HCT116 (cell line): ENCODE measurements at regions not wholly inside any gene's neighbourhood (a gene's known extent, or its start where the extent isn't known, plus 50 kb on each side); places are given as distances from the start of the nearest gene placed in this dataset.
"Not testable (repeated sequence)": the region's sequence is repeated elsewhere in the genome, so short reads cannot be mapped to it uniquely, and the experiment has no call there.

Experiments used
- ATAC-seq: fragments of 200-7000 bp; cut with Tn5 transposase; 2 replicates; pipeline ENCODE4 v1.9.1; 2020; ENCODE audit warnings: mild to moderate bottlenecking, moderate library complexity
- BruUV-seq: library from RNA; stranded (reverse); fragments of 400-500 nt; replicated peaks from 2 replicates; lab custom pipeline; 2021; lab: Mats Ljungman, UMichigan
- CTCF ChIA-PET: fragments of 300-600 bp; sonication (Branson Sonifier 250); formaldehyde crosslinking; loops from one replicate; lab custom pipeline; 2021; ENCODE audit warnings: antibody characterized with exemption; lab: Charles Lee
- POLR2A ChIA-PET: fragments of 300-600, 350-600 bp; sonication (Branson Sonifier 250); formaldehyde crosslinking; loops from one replicate; lab custom pipeline; 2021; ENCODE audit warnings: antibody characterized with exemption; lab: Charles Lee
- RAD21 ChIA-PET, 2 experiments: fragments of 300-600 bp; sonication (Branson Sonifier 250); formaldehyde crosslinking; loops; one replicate each; lab custom pipeline; 2023; ENCODE audit warnings: low total read pairs in 2 of 2; ENCODE audit not compliant: uncharacterized antibody in 2 of 2, unreplicated experiment in 2 of 2, low non-redundant PET in 1 of 2; lab: Charles Lee
- DNase-seq: peaks from one replicate; pipeline ENCODE4 v3.0.0-alpha.2; 2010; ENCODE audit warnings: low read depth, low spot score
- H2AFZ ChIP-seq: fragments of 200-600 bp; shearing (Covaris generic), sonication (generic); 2 replicates; pipeline ENCODE4 v1.6.1; 2017; ENCODE audit warnings: low read depth, mixed run types, mixed read lengths, antibody characterized with exemption, low read length; ENCODE audit not compliant: poor library complexity, severe bottlenecking
- H3K27ac ChIP-seq: 2 replicates; pipeline ENCODE4 v1.5.1; 2012; ENCODE audit warnings: low read depth, low read length
- H3K27me3 ChIP-seq: fragments of 200-600 bp; sonication (generic); 2 replicates; pipeline ENCODE4 v1.6.1; 2016; ENCODE audit warnings: mixed run types, low read length, mixed read lengths; ENCODE audit not compliant: insufficient read depth
- H3K36me3 ChIP-seq, 2 experiments: fragments of 200-500 bp in 1 of 2; fragments of 200-600 bp in 1 of 2; sonication (Bioruptor generic) in 1 of 2; sonication (generic) in 1 of 2; 2 replicates each; pipeline versions ENCODE4 v1.5.1 to v1.6.1; 2014 to 2016; ENCODE audit warnings: low read length in 2 of 2, inconsistent platforms in 1 of 2, mixed read lengths in 1 of 2, mixed run types in 1 of 2; ENCODE audit not compliant: insufficient read depth in 2 of 2, control insufficient read depth in 1 of 2
- H3K4me1 ChIP-seq, 2 experiments: fragments of 200-600 bp in 1 of 2; sonication (generic) in 1 of 2; 2 replicates each; pipeline versions ENCODE4 v1.5.1 to v1.6.1; 2012 to 2017; ENCODE audit warnings: low read length in 2 of 2, inconsistent platforms in 1 of 2, mild to moderate bottlenecking in 1 of 2, mixed read lengths in 1 of 2, mixed run types in 1 of 2, moderate library complexity in 1 of 2; ENCODE audit not compliant: insufficient read depth in 2 of 2, control insufficient read depth in 1 of 2
- H3K4me2 ChIP-seq: fragments of 200-600 bp; sonication (generic); 2 replicates; pipeline ENCODE4 v1.6.1; 2017; ENCODE audit warnings: mixed run types, low read length, mixed read lengths
- H3K4me3 ChIP-seq, 2 experiments: fragments of 200-600 bp in 1 of 2; sonication (generic) in 1 of 2; replicated peaks in 1 of 2; 2 replicates each; pipeline ENCODE4 v1.5.1; 2011 to 2016; ENCODE audit warnings: low read length in 2 of 2, control low read depth in 1 of 2, low read depth in 1 of 2, mild to moderate bottlenecking in 1 of 2, mixed read lengths in 1 of 2, mixed run types in 1 of 2
- H3K79me2 ChIP-seq: fragments of 200-600 bp; sonication (generic); 2 replicates; pipeline ENCODE4 v1.6.1; 2017; ENCODE audit warnings: mild to moderate bottlenecking, mixed run types, low read length, moderate library complexity, mixed read lengths; ENCODE audit not compliant: insufficient read depth
- H3K9ac ChIP-seq: fragments of 200-600 bp; sonication (generic); 2 replicates; pipeline ENCODE4 v1.6.1; 2016; ENCODE audit warnings: low read length, mixed read lengths
- H3K9me2 ChIP-seq: fragments of 200-600 bp; sonication (generic), shearing (Covaris generic); 2 replicates; pipeline ENCODE4 v1.6.1; 2017; ENCODE audit warnings: mixed run types, mild to moderate bottlenecking, moderate library complexity; ENCODE audit not compliant: insufficient read depth
- H3K9me3 ChIP-seq, 2 experiments: fragments of 200-500 bp in 1 of 2; fragments of 200-600 bp in 1 of 2; sonication (Bioruptor generic) in 1 of 2; sonication (generic) in 1 of 2; 2 replicates each; pipeline ENCODE4 v1.6.1; 2014 to 2017; ENCODE audit warnings: low read length in 2 of 2, mixed read lengths in 2 of 2, inconsistent platforms in 1 of 2, low read depth in 1 of 2, mild to moderate bottlenecking in 1 of 2, mixed run types in 1 of 2, moderate library complexity in 1 of 2; ENCODE audit not compliant: control insufficient read depth in 1 of 2, insufficient read depth in 1 of 2
- H4K20me1 ChIP-seq: fragments of 200-600 bp; sonication (generic), shearing (Covaris generic); 2 replicates; pipeline ENCODE4 v1.6.1; 2017; ENCODE audit warnings: mixed run types, mild to moderate bottlenecking, moderate library complexity; ENCODE audit not compliant: insufficient read depth
- FOSL1 ChIP-seq: IDR thresholded peaks from 2 replicates; pipeline ENCODE4 v1.6.1; 2012; ENCODE audit warnings: low read depth
- intact Hi-C: fragments of 100-400 bp; cut with micrococcal nuclease; formaldehyde crosslinking; loops from 2 replicates; pipeline ENCODE4 v1.10.0; 2022

DNA sequence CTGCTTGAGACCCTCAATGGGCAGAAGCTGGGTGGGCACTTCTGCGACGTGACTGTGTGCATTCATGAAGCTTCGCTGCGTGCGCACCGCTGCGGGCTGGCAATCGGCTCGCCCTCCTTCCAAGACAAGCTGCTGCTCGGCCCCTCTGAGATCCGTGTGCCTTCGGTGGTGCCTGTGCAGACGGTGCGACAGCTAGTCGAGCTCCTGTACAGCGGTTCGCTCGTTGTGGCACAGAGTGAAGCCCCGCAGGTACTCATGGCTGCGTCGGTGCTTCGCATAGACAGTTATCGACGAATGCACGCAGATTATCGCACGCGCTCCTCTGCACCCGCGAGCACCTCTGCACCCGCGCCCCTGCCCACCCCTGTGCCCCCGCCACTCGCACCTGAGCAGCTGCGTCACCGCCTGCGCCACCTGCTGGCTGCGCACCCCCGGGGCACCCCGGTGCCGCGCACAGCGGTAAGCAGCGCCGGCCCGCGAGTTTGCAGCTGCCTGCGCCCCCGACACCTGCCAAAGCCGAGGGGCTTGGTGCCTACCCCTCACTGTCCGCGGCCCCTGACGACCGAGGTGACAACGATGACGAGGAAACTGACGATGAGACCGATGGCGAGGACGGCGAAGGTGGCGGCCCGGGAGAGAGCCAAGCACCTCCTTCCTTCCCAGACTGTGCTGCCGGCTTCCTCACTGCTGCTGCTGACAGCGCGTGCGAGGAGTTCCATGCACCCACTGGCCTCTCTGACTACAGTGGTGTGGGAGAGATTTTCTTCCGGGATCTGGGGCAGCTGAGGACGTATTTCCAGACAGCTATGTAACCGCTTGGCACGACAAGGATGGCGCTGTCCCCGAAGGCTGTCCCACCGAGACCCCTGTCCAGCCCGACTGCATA is 89.2 kb downstream of the LIMS4 start:
- H3K9me2 ChIP-seq, H3K4me2 ChIP-seq, H4K20me1 ChIP-seq, H3K4me3 ChIP-seq, H3K79me2 ChIP-seq, H3K36me3 ChIP-seq, H3K4me1 ChIP-seq, CTCF ChIA-PET, H3K9ac ChIP-seq, H3K27me3 ChIP-seq, H3K27ac ChIP-seq, intact Hi-C loops, POLR2A ChIA-PET, H3K9me3 ChIP-seq, H2AFZ ChIP-seq, DNase-seq, RAD21 ChIA-PET: not testable (repeated sequence)
- BruUV-seq, result TSS peak; percentile 7
- peak; percentile 62 for ATAC-seq

DNA sequence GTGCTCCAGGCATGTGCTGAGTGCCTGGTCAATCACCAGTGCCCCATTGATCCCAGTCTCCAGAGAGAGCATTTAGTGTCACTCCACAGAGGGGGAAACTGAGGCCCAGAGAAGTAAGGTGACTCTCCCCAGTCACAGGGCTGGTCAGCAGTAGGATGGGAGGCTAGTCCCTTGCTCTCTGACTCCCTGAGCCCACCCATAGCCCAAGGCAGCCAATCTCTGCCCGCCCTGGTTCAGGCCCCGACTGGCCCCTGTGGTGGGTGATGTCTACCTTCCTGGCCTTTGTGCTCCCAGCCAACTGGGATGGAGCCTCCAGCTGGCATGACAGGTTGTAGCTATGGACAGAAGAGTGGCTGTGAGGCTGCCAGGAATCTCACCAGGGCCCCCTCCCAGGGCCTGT is 99.1 kb downstream of the LIMS4 start:
- H3K4me3 ChIP-seq, H3K4me2 ChIP-seq, BruUV-seq, H2AFZ ChIP-seq, H3K27ac ChIP-seq, intact Hi-C loops, H3K9me2 ChIP-seq, DNase-seq, CTCF ChIA-PET, H3K9me3 ChIP-seq, H4K20me1 ChIP-seq, H3K36me3 ChIP-seq, H3K4me1 ChIP-seq, H3K79me2 ChIP-seq, ATAC-seq, POLR2A ChIA-PET, H3K27me3 ChIP-seq, RAD21 ChIA-PET, H3K9ac ChIP-seq: not testable (repeated sequence)

- not testable (repeated sequence) for ATAC-seq
Measured at GRCh38 chr2:110371633-110372032, 101.0 kb downstream of the LIMS4 start.

GRCh38 chr2:110357616-110358015 is 115.0 kb downstream of the LIMS4 start:
- BruUV-seq, result not testable (repeated sequence)

More at GRCh38 chr2:110371633-110372032, 101.0 kb downstream of the LIMS4 start:
- H3K9ac ChIP-seq, intact Hi-C loops, H3K79me2 ChIP-seq, H3K4me2 ChIP-seq, RAD21 ChIA-PET, H3K4me1 ChIP-seq, H3K27ac ChIP-seq, DNase-seq, H3K4me3 ChIP-seq, H3K9me3 ChIP-seq, H2AFZ ChIP-seq, CTCF ChIA-PET, H3K36me3 ChIP-seq, BruUV-seq, H3K27me3 ChIP-seq, H4K20me1 ChIP-seq, H3K9me2 ChIP-seq: not testable (repeated sequence)
- 0 out of 2 replicates have a peak, but pooled peaks have one; percentile 9 for TF ChIP-seq FOSL1
- TF ChIP-seq, all 23 proteins: peak for 1; not testable (repeated sequence) for 22
- POLR2A ChIA-PET, result not testable (repeated sequence)

More at GRCh38 chr2:110357616-110358015, 115.0 kb downstream of the LIMS4 start:
- H3K9me2 ChIP-seq, intact Hi-C loops, DNase-seq, ATAC-seq, H3K27me3 ChIP-seq, H3K9me3 ChIP-seq, CTCF ChIA-PET, H2AFZ ChIP-seq, H3K27ac ChIP-seq, H3K79me2 ChIP-seq, H4K20me1 ChIP-seq, RAD21 ChIA-PET, H3K9ac ChIP-seq, H3K4me1 ChIP-seq, H3K4me3 ChIP-seq, H3K4me2 ChIP-seq, H3K36me3 ChIP-seq, POLR2A ChIA-PET: not testable (repeated sequence)
